PC-3 (cell line): ENCODE measurements at regions not wholly inside any gene's neighbourhood (a gene's known extent, or its start where the extent isn't known, plus 50 kb on each side); places are given as distances from the start of the nearest gene placed in this dataset.
"Not testable (repeated sequence)": the region's sequence is repeated elsewhere in the genome, so short reads cannot be mapped to it uniquely, and the experiment has no call there.

ENCODE experiments used
- ATAC-seq: fragments of 200-7000 bp; cut with Tn5 transposase; 2 replicates; pipeline ENCODE4 v1.9.1; 2020; ENCODE audit warnings: mild to moderate bottlenecking, moderate library complexity
- BruUV-seq: library from RNA; stranded (reverse); fragments of 400-500 nt; replicated peaks from 2 replicates; lab custom pipeline; 2021; lab: Mats Ljungman, UMichigan
- CTCF ChIA-PET: fragments of 300-600 bp; sonication (Branson Sonifier 250); formaldehyde crosslinking; loops from one replicate; lab custom pipeline; 2022; ENCODE audit warnings: antibody characterized with exemption; lab: Charles Lee
- POLR2A ChIA-PET: fragments of 300-600 bp; sonication (Branson Sonifier 250); formaldehyde crosslinking; loops from one replicate; lab custom pipeline; 2022; ENCODE audit warnings: antibody characterized with exemption; ENCODE audit not compliant: unreplicated experiment; lab: Charles Lee
- DNase-seq: peaks from one replicate; pipeline ENCODE4 v3.0.0-alpha.2; 2015
- H2AFZ ChIP-seq: fragments of 300-600 bp; sonication (generic); 2 replicates; pipeline ENCODE4 v1.6.0; 2016; ENCODE audit warnings: antibody characterized with exemption, low read length
- H3F3A ChIP-seq: fragments of 300-600 bp; sonication (generic); one replicate; pipeline ENCODE4 v1.6.0; 2017; ENCODE audit warnings: antibody characterized with exemption, low read length, control low read depth, mild to moderate bottlenecking; ENCODE audit not compliant: unreplicated experiment
- H3K27ac ChIP-seq: fragments of 300-600 bp; sonication (generic); 2 replicates; pipeline ENCODE4 v1.5.1; 2016; ENCODE audit warnings: mild to moderate bottlenecking, low read length
- H3K27me3 ChIP-seq: fragments of 300-600 bp; sonication (generic); 2 replicates; pipeline ENCODE4 v1.6.1; 2016; ENCODE audit warnings: low read length, mixed read lengths
- H3K36me3 ChIP-seq: fragments of 300-600 bp; sonication (generic); 2 replicates; pipeline ENCODE4 v1.6.1; 2016; ENCODE audit warnings: low read depth, mixed run types, low read length, mixed read lengths
- H3K4me1 ChIP-seq: fragments of 300-600 bp; sonication (generic); 2 replicates; pipeline ENCODE4 v1.5.1; 2016; ENCODE audit warnings: low read length; ENCODE audit not compliant: insufficient read depth
- H3K4me2 ChIP-seq: fragments of 300-600 bp; sonication (generic); 2 replicates; pipeline ENCODE4 v1.6.0; 2016; ENCODE audit warnings: low read length
- H3K4me3 ChIP-seq: fragments of 300-600 bp; sonication (generic); 2 replicates; pipeline ENCODE4 v1.5.1; 2016; ENCODE audit warnings: mild to moderate bottlenecking, low read length, mixed read lengths
- H3K79me2 ChIP-seq: fragments of 300-600 bp; sonication (generic); 2 replicates; pipeline ENCODE4 v1.6.1; 2017; ENCODE audit warnings: low read length, mixed read lengths
- H3K9ac ChIP-seq: fragments of 300-600 bp; sonication (generic); 2 replicates; pipeline ENCODE4 v1.6.0; 2016; ENCODE audit warnings: mild to moderate bottlenecking, low read length
- H3K9me2 ChIP-seq: fragments of 300-600 bp; sonication (generic); replicated peaks from 2 replicates; pipeline ENCODE4 v1.6.1; 2016; ENCODE audit warnings: mixed run types, low read length, mixed read lengths
- H3K9me3 ChIP-seq: fragments of 300-600 bp; sonication (generic); 2 replicates; pipeline ENCODE4 v1.6.1; 2016; ENCODE audit warnings: low read length, mixed read lengths
- H4K20me1 ChIP-seq: fragments of 300-600 bp; sonication (generic); 2 replicates; pipeline ENCODE4 v1.6.1; 2016; ENCODE audit warnings: low read length, mixed read lengths
- EZH2 ChIP-seq: fragments of 300-600 bp; sonication (generic); IDR thresholded peaks from one replicate; pipeline ENCODE4 v1.6.1; 2017; ENCODE audit warnings: antibody characterized with exemption, mild to moderate bottlenecking, low read length; ENCODE audit not compliant: unreplicated experiment
- EZH2phosphoT487 ChIP-seq: fragments of 300-600 bp; sonication (generic); IDR thresholded peaks from 2 replicates; pipeline ENCODE4 v1.6.1; 2018; ENCODE audit warnings: mild to moderate bottlenecking, antibody characterized with exemption, low read length, borderline replicate concordance
- intact Hi-C: fragments of 100-400 bp; cut with micrococcal nuclease; formaldehyde crosslinking; loops from 2 replicates; pipeline ENCODE4 v1.9.0; 2023
- TF ChIP-seq, protein P1 (sequence below): fragments of 300-600 bp; sonication (generic); conservative IDR thresholded peaks from 2 replicates; pipeline ENCODE4 v1.5.1; 2017; ENCODE audit warnings: antibody characterized with exemption, low read depth, mild to moderate bottlenecking, low read length

GRCh38 chr3:151537726-151538125 lies 76.9 kb upstream of the IGSF10 start:
- DNase-seq (no peak), ATAC-seq (no peak)
- Histone ChIP-seq H3K27me3 (no peaks in the 10 kb centered on the region), H3K4me2 (peak overlapping the region; percentile 35), H3K9me2 (no peaks in the 10 kb centered on the region), H3K4me1 (peaks cover 30% of the 10 kb centered on the region), H3K79me2 (no peaks in the 10 kb centered on the region), H3K36me3 (no peaks in the 10 kb centered on the region), H4K20me1 (no peaks in the 10 kb centered on the region), H3K4me3 (no peak overlapping the region), H3K27ac (no peak overlapping the region), H3F3A (no peaks in the 10 kb centered on the region), H2AFZ (peak overlapping the region; percentile 49; the same call in 1 of the 2 replicates), H3K9ac (no peak overlapping the region), H3K9me3 (no peaks in the 10 kb centered on the region)
- CTCF ChIA-PET, result no interaction called here
- TF ChIP-seq EZH2, result no peak
- no TSS peak for BruUV-seq
- intact Hi-C loops, result no loop called here
- POLR2A ChIA-PET, result interaction anchor here (0.6 kb wide), 1 partner anchor 11 kb away, joined by 3 read pairs; no protein-coding TSS in a partner anchor

DNA sequence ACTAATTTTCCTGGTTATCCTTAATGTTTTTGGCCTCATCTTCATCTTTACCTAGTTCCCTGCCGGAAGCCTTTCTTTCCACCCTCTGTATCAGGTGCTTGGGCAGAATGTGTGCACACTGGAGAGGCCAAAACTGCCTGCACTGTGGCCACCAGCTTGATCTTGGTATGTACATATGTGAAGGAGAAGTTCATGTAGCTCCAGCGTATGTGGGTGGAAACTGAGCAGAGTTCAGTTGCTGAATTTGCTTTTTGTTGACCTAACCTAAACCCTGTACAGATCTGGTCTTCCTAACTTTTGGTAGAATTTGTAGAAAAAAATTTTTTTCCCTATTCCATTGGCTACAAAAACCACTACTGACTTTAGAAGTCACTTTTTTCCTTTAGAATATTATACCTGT lies 65.9 kb upstream of the IGSF10 start:
- Histone ChIP-seq H3K79me2 (no peaks in the 10 kb centered on the region), H3K27ac (no peak overlapping the region), H3K9me2 (no peaks in the 10 kb centered on the region), H3F3A (no peaks in the 10 kb centered on the region), H3K4me3 (no peak overlapping the region), H3K27me3 (no peaks in the 10 kb centered on the region), H2AFZ (no peak overlapping the region), H3K4me1 (no peaks in the 10 kb centered on the region), H3K36me3 (no peaks in the 10 kb centered on the region), H3K9me3 (no peaks in the 10 kb centered on the region), H3K4me2 (no peak overlapping the region), H4K20me1 (no peaks in the 10 kb centered on the region), H3K9ac (no peak overlapping the region)
- DNase-seq (no peak), ATAC-seq (no peak)
- intact Hi-C loops, result no loop called here
- ChIA-PET CTCF (no interaction called here), POLR2A (no interaction called here)
- BruUV-seq, result no TSS peak
- TF ChIP-seq, protein P1, sequence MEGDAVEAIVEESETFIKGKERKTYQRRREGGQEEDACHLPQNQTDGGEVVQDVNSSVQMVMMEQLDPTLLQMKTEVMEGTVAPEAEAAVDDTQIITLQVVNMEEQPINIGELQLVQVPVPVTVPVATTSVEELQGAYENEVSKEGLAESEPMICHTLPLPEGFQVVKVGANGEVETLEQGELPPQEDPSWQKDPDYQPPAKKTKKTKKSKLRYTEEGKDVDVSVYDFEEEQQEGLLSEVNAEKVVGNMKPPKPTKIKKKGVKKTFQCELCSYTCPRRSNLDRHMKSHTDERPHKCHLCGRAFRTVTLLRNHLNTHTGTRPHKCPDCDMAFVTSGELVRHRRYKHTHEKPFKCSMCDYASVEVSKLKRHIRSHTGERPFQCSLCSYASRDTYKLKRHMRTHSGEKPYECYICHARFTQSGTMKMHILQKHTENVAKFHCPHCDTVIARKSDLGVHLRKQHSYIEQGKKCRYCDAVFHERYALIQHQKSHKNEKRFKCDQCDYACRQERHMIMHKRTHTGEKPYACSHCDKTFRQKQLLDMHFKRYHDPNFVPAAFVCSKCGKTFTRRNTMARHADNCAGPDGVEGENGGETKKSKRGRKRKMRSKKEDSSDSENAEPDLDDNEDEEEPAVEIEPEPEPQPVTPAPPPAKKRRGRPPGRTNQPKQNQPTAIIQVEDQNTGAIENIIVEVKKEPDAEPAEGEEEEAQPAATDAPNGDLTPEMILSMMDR, result no peak
- TF ChIP-seq EZH2 (no peak), EZH2phosphoT487 (no peak)

- Histone ChIP-seq H3K36me3 (no peaks in the 10 kb centered on the region), H3K4me3 (no peak overlapping the region), H2AFZ (no peak overlapping the region), H3K79me2 (no peaks in the 10 kb centered on the region), H3K4me2 (no peak overlapping the region), H3K27ac (no peak overlapping the region), H3K9me2 (no peaks in the 10 kb centered on the region), H3K4me1 (no peaks in the 10 kb centered on the region), H3K27me3 (no peaks in the 10 kb centered on the region), H3K9me3 (no peaks in the 10 kb centered on the region), H3K9ac (no peak overlapping the region), H4K20me1 (no peaks in the 10 kb centered on the region), H3F3A (no peaks in the 10 kb centered on the region)
- ChIA-PET POLR2A (interaction anchor here (0.6 kb wide), 1 partner anchor 113 kb away, joined by 3 read pairs; no protein-coding TSS in a partner anchor), CTCF (no interaction called here)
- DNase-seq, result no peak
- no TSS peak for BruUV-seq
- ATAC-seq, result peak; percentile 77
- TF ChIP-seq EZH2phosphoT487, result no peak
- TF ChIP-seq, protein P1, result no peak
- no peak for TF ChIP-seq EZH2
- intact Hi-C loops, result loop anchor here (1.0 kb wide), 1 partner anchor 21 kb away; no protein-coding TSS in a partner anchor
These were observed 59.2 kb upstream of the IGSF10 start for GRCh38 chr3:151520105-151520504.

DNA sequence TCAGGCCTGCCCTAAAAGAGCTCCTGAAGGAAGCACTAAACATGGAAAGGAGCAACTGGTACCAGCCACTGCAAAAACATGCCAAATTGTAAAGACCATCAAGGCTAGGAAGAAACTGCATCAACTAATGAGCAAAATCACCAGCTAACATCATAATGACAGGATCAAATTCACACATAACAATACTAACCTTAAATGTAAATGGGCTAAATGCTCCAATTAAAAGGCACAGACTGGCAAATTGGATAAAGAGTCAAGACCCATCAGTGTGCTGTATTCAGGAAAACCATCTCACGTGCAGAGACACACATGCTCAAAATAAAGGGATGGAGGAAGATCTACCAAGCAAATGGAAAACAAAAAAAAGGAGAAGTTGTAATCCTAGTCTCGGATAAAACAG lies 50.6 kb upstream of the IGSF10 start:
- H2AFZ ChIP-seq, BruUV-seq, H3K9me2 ChIP-seq, H3K27ac ChIP-seq, H3K4me2 ChIP-seq, DNase-seq, H3K79me2 ChIP-seq, H3K9ac ChIP-seq, H4K20me1 ChIP-seq, CTCF ChIA-PET, H3K4me1 ChIP-seq, H3K27me3 ChIP-seq, H3F3A ChIP-seq, H3K9me3 ChIP-seq, intact Hi-C loops, ATAC-seq, POLR2A ChIA-PET, H3K4me3 ChIP-seq, H3K36me3 ChIP-seq: not testable (repeated sequence)
